GM12878 (cell line): ENCODE measurements at regions not wholly inside any gene's neighbourhood (a gene's known extent, or its start where the extent isn't known, plus 50 kb on each side); places are given as distances from the start of the nearest gene placed in this dataset.

ENCODE experiments used
- ATAC-seq: fragments of 200-7000 bp; cut with Tn5 transposase; 3 replicates; pipeline ENCODE4 v1.9.1; 2020; ENCODE audit warnings: mild to moderate bottlenecking, moderate library complexity
- BruUV-seq: library from RNA; stranded (reverse); fragments of 400-500 nt; replicated peaks from 2 replicates; lab custom pipeline; 2021; lab: Mats Ljungman, UMichigan
- CTCF ChIA-PET: fragments of 300-600 bp; sonication (Branson Sonifier 250); formaldehyde crosslinking; extraction: SDS; loops from one replicate; lab custom pipeline; 2021; ENCODE audit warnings: inconsistent platforms; lab: Yijun Ruan, JAX
- POLR2A ChIA-PET: fragments of 350-600 bp; formaldehyde crosslinking; extraction: SDS; loops from one replicate; lab custom pipeline; 2021; ENCODE audit warnings: inconsistent platforms; lab: Charles Lee
- RAD21 ChIA-PET: fragments of 300-600 bp; sonication (Branson Sonifier 250); formaldehyde crosslinking; loops from one replicate; lab custom pipeline; 2023; ENCODE audit warnings: antibody characterized with exemption; ENCODE audit not compliant: unreplicated experiment; lab: Charles Lee
- SMC1A ChIA-PET: fragments of 300-600 bp; sonication (Branson Sonifier 250); formaldehyde crosslinking; loops from one replicate; lab custom pipeline; 2023; ENCODE audit not compliant: unreplicated experiment, uncharacterized antibody; lab: Charles Lee
- DNase-seq: peaks from one replicate; pipeline ENCODE4 v3.0.0-alpha.2; 2011; ENCODE audit warnings: low read depth, low spot score
- FAIRE-seq: peaks from 3 replicates; lab custom pipeline; 2011; peaks lifted over from hg19 to GRCh38; lab: Jason Lieb, UNC
- H2AFZ ChIP-seq: 2 replicates; pipeline ENCODE4 v1.6.0; 2011; ENCODE audit warnings: low read depth, low read length, control low read depth; ENCODE audit not compliant: control insufficient read depth
- H3K27ac ChIP-seq: 2 replicates; pipeline ENCODE4 v1.5.1; 2011; ENCODE audit warnings: control low read depth; ENCODE audit not compliant: control insufficient read depth, insufficient read depth
- H3K27me3 ChIP-seq, 2 experiments: replicated peaks in 1 of 2; 2 replicates each; pipeline versions ENCODE4 v1.6.0 to v1.6.1; 2011; ENCODE audit warnings: low read length in 1 of 2; ENCODE audit not compliant: control insufficient read depth in 2 of 2, insufficient read depth in 2 of 2
- H3K36me3 ChIP-seq, 2 experiments: 2 replicates each; pipeline ENCODE4 v1.5.1; 2011; ENCODE audit warnings: low read length in 1 of 2; ENCODE audit not compliant: control insufficient read depth in 2 of 2, insufficient read depth in 2 of 2
- H3K4me1 ChIP-seq: 2 replicates; pipeline ENCODE4 v1.6.1; 2011; ENCODE audit warnings: mild to moderate bottlenecking, low read length, moderate library complexity, mixed read lengths; ENCODE audit not compliant: control insufficient read depth, insufficient read depth
- H3K4me2 ChIP-seq: 2 replicates; pipeline ENCODE4 v1.6.0; 2011; ENCODE audit warnings: control low read depth; ENCODE audit not compliant: control insufficient read depth, insufficient read depth
- H3K4me3 ChIP-seq: fragments of 200-600 bp; sonication (generic); 2 replicates; pipeline ENCODE4 v1.5.1; 2016
- H3K79me2 ChIP-seq: 2 replicates; pipeline ENCODE4 v1.6.0; 2011; ENCODE audit warnings: low read length; ENCODE audit not compliant: control insufficient read depth, insufficient read depth
- H3K9ac ChIP-seq: 2 replicates; pipeline ENCODE4 v1.8.0; 2011; ENCODE audit warnings: low read length, control low read depth, mixed read lengths; ENCODE audit not compliant: control insufficient read depth, insufficient read depth
- H3K9me3 ChIP-seq: replicated peaks from 3 replicates; pipeline ENCODE4 v1.5.1; 2011; ENCODE audit warnings: mild to moderate bottlenecking, low read length; ENCODE audit not compliant: control insufficient read depth, insufficient read depth
- H4K20me1 ChIP-seq: 2 replicates; pipeline ENCODE4 v1.6.0; 2011; ENCODE audit not compliant: control insufficient read depth, insufficient read depth
- CBFB ChIP-seq: IDR thresholded peaks from 2 replicates; pipeline ENCODE4 v1.6.1; 2016; ENCODE audit warnings: antibody characterized with exemption, low read depth
- CBX5 ChIP-seq: sonication (generic); IDR thresholded peaks from 2 replicates; pipeline ENCODE4 v1.6.1; 2016; ENCODE audit warnings: low read depth, moderate library complexity, mild to moderate bottlenecking, inconsistent platforms
- DPF2 ChIP-seq: fragments of 450-650 bp; IDR thresholded peaks from 2 replicates; pipeline ENCODE4 v1.6.1; 2017; ENCODE audit warnings: mild to moderate bottlenecking
- E2F8 ChIP-seq: fragments of 450-650 bp; IDR thresholded peaks from 2 replicates; pipeline ENCODE4 v1.6.1; 2018; ENCODE audit warnings: mild to moderate bottlenecking, low read depth, moderate library complexity; ENCODE audit not compliant: partially characterized antibody
- ELK1 ChIP-seq: IDR thresholded peaks from 2 replicates; pipeline ENCODE4 v1.6.1; 2012; ENCODE audit warnings: low read depth, low read length, improper control_type of control experiment
- ETV6 ChIP-seq, 2 experiments: fragments of 450-650 bp in 1 of 2; IDR thresholded peaks in 1 of 2; conservative IDR thresholded peaks in 1 of 2; 2 replicates each; pipeline ENCODE4 v1.6.1; 2014; ENCODE audit warnings: antibody characterized with exemption in 1 of 2, borderline replicate concordance in 1 of 2, low read depth in 1 of 2, mild to moderate bottlenecking in 1 of 2, moderate library complexity in 1 of 2
- GATAD2B ChIP-seq: fragments of 450-650 bp; conservative IDR thresholded peaks from 2 replicates; pipeline ENCODE4 v1.6.1; 2017; ENCODE audit warnings: low read depth, mild to moderate bottlenecking, moderate library complexity
- HDGF ChIP-seq: fragments of 450-650 bp; IDR thresholded peaks from 2 replicates; pipeline ENCODE4 v1.6.1; 2016; ENCODE audit warnings: antibody characterized with exemption
- IKZF1 ChIP-seq: fragments of 450-650 bp; conservative IDR thresholded peaks from 2 replicates; pipeline ENCODE4 v1.6.1; 2017; ENCODE audit warnings: antibody characterized with exemption, mild to moderate bottlenecking
- IRF4 ChIP-seq: IDR thresholded peaks from 2 replicates; pipeline ENCODE4 v1.6.1; 2011; ENCODE audit warnings: low read depth, low read length
- MEF2B ChIP-seq: fragments of 450-650 bp; IDR thresholded peaks from 2 replicates; pipeline ENCODE4 v1.6.1; 2018; ENCODE audit warnings: mild to moderate bottlenecking, moderate library complexity; ENCODE audit not compliant: partially characterized antibody, poor library complexity, severe bottlenecking
- PAX5 ChIP-seq: IDR thresholded peaks from 2 replicates; pipeline ENCODE4 v1.6.1; 2011; ENCODE audit warnings: low read depth, low read length, borderline replicate concordance
- RAD51 ChIP-seq: fragments of 450-650 bp; IDR thresholded peaks from 2 replicates; pipeline ENCODE4 v1.6.1; 2016; ENCODE audit warnings: moderate library complexity, mild to moderate bottlenecking, inconsistent platforms
- RFX5 ChIP-seq: IDR thresholded peaks from 2 replicates; pipeline ENCODE4 v1.6.1; 2011; ENCODE audit warnings: low read depth, low read length, improper control_type of control experiment
- SIN3A ChIP-seq: IDR thresholded peaks from 2 replicates; pipeline ENCODE4 v1.6.1; 2012; ENCODE audit warnings: low read depth, low read length, improper control_type of control experiment
- ZBED1 ChIP-seq: IDR thresholded peaks from 2 replicates; pipeline ENCODE4 v1.6.1; 2016; ENCODE audit warnings: borderline replicate concordance
- ZNF207 ChIP-seq: fragments of 450-650 bp; IDR thresholded peaks from 2 replicates; pipeline ENCODE4 v1.6.1; 2014; ENCODE audit warnings: antibody characterized with exemption, mild to moderate bottlenecking, borderline replicate concordance
- ZNF384 ChIP-seq: IDR thresholded peaks from 2 replicates; pipeline ENCODE4 v1.6.1; 2012; ENCODE audit warnings: low read depth, mild to moderate bottlenecking, low read length, improper control_type of control experiment, borderline replicate concordance
- WGBS: methylation state at CpG from one replicate; pipeline ENCODE4 v1.1.6; 2016; ENCODE audit warnings: low lambda C conversion rate; ENCODE audit not compliant: insufficient replicate concordance, insufficient coverage; ENCODE audit errors: missing lambda C conversion rate; 5-methylcytosine and 5-hydroxymethylcytosine counted together
- in situ Hi-C: fragments of 300-500 bp; cut with MboI; formaldehyde crosslinking; loops from 9 replicates; pipeline ENCODE4 v1.14.3; 2018; ENCODE audit warnings: mixed read lengths
- intact Hi-C: fragments of 100-400 bp; cut with micrococcal nuclease; formaldehyde crosslinking; loops from one replicate; pipeline ENCODE4 v1.14.2; 2022; ENCODE audit not compliant: unreplicated experiment
- TF ChIP-seq, protein P1 (sequence below): fragments of 450-650 bp; IDR thresholded peaks from 2 replicates; pipeline ENCODE4 v1.6.1; 2016; ENCODE audit warnings: mild to moderate bottlenecking

- Histone ChIP-seq H3K9ac (no peak overlapping the region), H3K36me3 (no peaks in the 10 kb centered on the region), H3K4me1 (no peaks in the 10 kb centered on the region), H3K4me3 (no peak overlapping the region), H3K4me2 (no peak overlapping the region), H2AFZ (no peak overlapping the region), H4K20me1 (no peaks in the 10 kb centered on the region), H3K9me3 (no peaks in the 10 kb centered on the region; the same call in 2 of the 3 replicates), H3K27me3 (no peaks in the 10 kb centered on the region), H3K79me2 (no peaks in the 10 kb centered on the region), H3K27ac (no peak overlapping the region)
- ATAC-seq (no peak), FAIRE-seq (no peak), DNase-seq (no peak)
- CTCF ChIA-PET, result no interaction called here
- POLR2A ChIA-PET, result interaction anchor here (0.7 to 1.4 kb wide), 2 partner anchors 9 to 65 kb away, joined by 3 to 6 read pairs; no protein-coding TSS in a partner anchor
- BruUV-seq, result no TSS peak
- intact Hi-C loops, result no loop called here
- 17% methylated on average over 6 of the region's 6 CpGs for WGBS
- SMC1A ChIA-PET, result interaction anchor here (1.9 to 2.2 kb wide), 2 partner anchors 9 to 10 kb away, joined by 5 to 7 read pairs; no protein-coding TSS in a partner anchor
- TF ChIP-seq ZBED1 (no peak), E2F8 (no peak), GATAD2B (no peak), RFX5 (no peak), CBFB (no peak), ETV6 (conservative IDR thresholded peaks at IDR 0.05 in 1 of 2, IDR thresholded peaks at IDR 0.05 in 1 of 2; ENCODE audit: borderline replicate concordance in 1 of 2, low read depth in 1 of 2) (no peak), MEF2B (no peak), SIN3A (no peak), ZNF384 (no peak), CBX5 (no peak), IRF4 (no peak), ZNF207 (no peak), RAD51 (no peak), HDGF (no peak), PAX5 (no peak), DPF2 (no peak), IKZF1 (no peak), ELK1 (no peak)
- TF ChIP-seq, protein P1, sequence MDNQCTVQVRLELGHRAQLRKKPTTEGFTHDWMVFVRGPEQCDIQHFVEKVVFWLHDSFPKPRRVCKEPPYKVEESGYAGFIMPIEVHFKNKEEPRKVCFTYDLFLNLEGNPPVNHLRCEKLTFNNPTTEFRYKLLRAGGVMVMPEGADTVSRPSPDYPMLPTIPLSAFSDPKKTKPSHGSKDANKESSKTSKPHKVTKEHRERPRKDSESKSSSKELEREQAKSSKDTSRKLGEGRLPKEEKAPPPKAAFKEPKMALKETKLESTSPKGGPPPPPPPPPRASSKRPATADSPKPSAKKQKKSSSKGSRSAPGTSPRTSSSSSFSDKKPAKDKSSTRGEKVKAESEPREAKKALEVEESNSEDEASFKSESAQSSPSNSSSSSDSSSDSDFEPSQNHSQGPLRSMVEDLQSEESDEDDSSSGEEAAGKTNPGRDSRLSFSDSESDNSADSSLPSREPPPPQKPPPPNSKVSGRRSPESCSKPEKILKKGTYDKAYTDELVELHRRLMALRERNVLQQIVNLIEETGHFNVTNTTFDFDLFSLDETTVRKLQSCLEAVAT, result no peak
- RAD21 ChIA-PET, result no interaction called here
- in situ Hi-C loops, result no loop called here
Observed at GRCh38 chr14:97426776-97427175, 629.6 kb downstream of the VRK1 start.
